Calu3 (cell line): ENCODE measurements at regions not wholly inside any gene's neighbourhood (a gene's known extent, or its start where the extent isn't known, plus 50 kb on each side); places are given as distances from the start of the nearest gene placed in this dataset.

Experiments
- BruUV-seq: library from RNA; stranded (reverse); fragments of 400-500 nt; replicated peaks from 2 replicates; lab custom pipeline; 2021; lab: Mats Ljungman, UMichigan
- CTCF ChIA-PET: fragments of 300-600 bp; sonication (Branson Sonifier 250); formaldehyde crosslinking; loops from one replicate; lab custom pipeline; 2022; ENCODE audit warnings: antibody characterized with exemption; lab: Charles Lee
- DNase-seq: peaks from one replicate; pipeline ENCODE4 v3.0.0; 2022
- H3K27ac Mint-ChIP-seq: one replicate; pipeline ENCODE4 v1.8.0; 2022; ENCODE audit warnings: mixed read lengths; ENCODE audit not compliant: unreplicated experiment
- H3K27me3 Mint-ChIP-seq: one replicate; pipeline ENCODE4 v1.8.0; 2022; ENCODE audit warnings: mixed read lengths; ENCODE audit not compliant: unreplicated experiment
- H3K36me3 Mint-ChIP-seq: one replicate; pipeline ENCODE4 v1.8.0; 2022; ENCODE audit warnings: mild to moderate bottlenecking, moderate library complexity, mixed read lengths; ENCODE audit not compliant: insufficient read depth, unreplicated experiment
- H3K4me1 Mint-ChIP-seq: one replicate; pipeline ENCODE4 v1.8.0; 2022; ENCODE audit warnings: mild to moderate bottlenecking, low read depth, mixed read lengths; ENCODE audit not compliant: unreplicated experiment
- H3K4me3 Mint-ChIP-seq: one replicate; pipeline ENCODE4 v1.8.0; 2022; ENCODE audit warnings: mild to moderate bottlenecking, low read depth, moderate library complexity, mixed read lengths; ENCODE audit not compliant: unreplicated experiment
- H3K9me3 Mint-ChIP-seq: one replicate; pipeline ENCODE4 v1.8.0; 2022; ENCODE audit warnings: low read depth, mixed read lengths; ENCODE audit not compliant: unreplicated experiment
- intact Hi-C: fragments of 100-400 bp; cut with micrococcal nuclease; formaldehyde crosslinking; loops from one replicate; pipeline ENCODE4 v1.10.0; 2022; ENCODE audit not compliant: unreplicated experiment
- TF ChIP-seq, protein P1 (sequence below): fragments of 200-600 bp; IDR thresholded peaks from one replicate; pipeline ENCODE4 v1.8.0; 2022; ENCODE audit warnings: antibody characterized with exemption; ENCODE audit not compliant: unreplicated experiment

DNA sequence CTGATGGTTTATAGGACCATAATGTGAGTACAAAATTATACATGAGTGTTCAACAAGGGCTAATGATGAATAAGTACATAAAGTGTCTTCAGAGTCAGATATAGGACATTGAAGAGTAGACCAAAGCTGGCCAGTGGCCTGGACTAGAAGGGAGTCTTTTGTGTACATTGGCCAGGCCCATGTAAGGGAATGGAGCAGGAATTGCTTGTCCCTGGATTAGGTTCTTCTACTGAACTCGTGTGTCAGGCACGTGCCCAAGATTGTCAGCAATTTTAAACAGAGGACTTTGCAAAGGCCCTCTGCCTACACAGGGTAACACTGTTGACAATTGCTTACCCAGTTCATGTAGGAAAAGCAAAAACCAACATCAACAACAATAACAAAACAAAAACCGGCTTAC lies 196.0 kb upstream of the SEL1L start:
- no peaks in the 10 kb centered on the region for H3K4me1 Mint-ChIP-seq
- no peak overlapping the region for H3K27ac Mint-ChIP-seq
- no peak for DNase-seq
- peaks cover 5% of the 10 kb centered on the region for H3K9me3 Mint-ChIP-seq
- H3K4me3 Mint-ChIP-seq: no peak overlapping the region
- intact Hi-C loops: no loop called here
- CTCF ChIA-PET: no interaction called here
- H3K36me3 Mint-ChIP-seq: no peaks in the 10 kb centered on the region
- no peaks in the 10 kb centered on the region for H3K27me3 Mint-ChIP-seq
- no TSS peak for BruUV-seq
- TF ChIP-seq, protein P1, sequence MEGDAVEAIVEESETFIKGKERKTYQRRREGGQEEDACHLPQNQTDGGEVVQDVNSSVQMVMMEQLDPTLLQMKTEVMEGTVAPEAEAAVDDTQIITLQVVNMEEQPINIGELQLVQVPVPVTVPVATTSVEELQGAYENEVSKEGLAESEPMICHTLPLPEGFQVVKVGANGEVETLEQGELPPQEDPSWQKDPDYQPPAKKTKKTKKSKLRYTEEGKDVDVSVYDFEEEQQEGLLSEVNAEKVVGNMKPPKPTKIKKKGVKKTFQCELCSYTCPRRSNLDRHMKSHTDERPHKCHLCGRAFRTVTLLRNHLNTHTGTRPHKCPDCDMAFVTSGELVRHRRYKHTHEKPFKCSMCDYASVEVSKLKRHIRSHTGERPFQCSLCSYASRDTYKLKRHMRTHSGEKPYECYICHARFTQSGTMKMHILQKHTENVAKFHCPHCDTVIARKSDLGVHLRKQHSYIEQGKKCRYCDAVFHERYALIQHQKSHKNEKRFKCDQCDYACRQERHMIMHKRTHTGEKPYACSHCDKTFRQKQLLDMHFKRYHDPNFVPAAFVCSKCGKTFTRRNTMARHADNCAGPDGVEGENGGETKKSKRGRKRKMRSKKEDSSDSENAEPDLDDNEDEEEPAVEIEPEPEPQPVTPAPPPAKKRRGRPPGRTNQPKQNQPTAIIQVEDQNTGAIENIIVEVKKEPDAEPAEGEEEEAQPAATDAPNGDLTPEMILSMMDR: no peak

DNA sequence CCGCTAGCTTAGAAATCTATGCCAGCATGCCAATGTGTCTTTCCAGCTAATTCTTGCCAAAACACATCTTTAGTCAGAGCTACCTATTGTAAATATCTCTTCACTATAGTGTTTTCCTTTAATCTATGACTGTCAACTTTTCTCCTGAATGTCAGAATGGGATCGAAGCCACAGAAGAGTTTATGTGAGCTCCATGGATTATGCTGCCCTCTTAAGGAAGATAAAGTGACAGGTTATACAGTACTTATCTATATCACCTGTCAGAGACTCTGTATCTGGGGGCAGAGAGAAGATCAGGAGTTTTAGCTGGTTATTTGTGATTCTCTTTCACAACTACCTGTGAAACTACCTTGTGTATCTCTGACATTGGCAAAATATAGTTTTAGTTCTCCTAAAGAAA lies 204.3 kb upstream of the SEL1L start:
- Mint-ChIP-seq H3K27ac (no peak overlapping the region), H3K27me3 (no peaks in the 10 kb centered on the region), H3K9me3 (peaks cover 12% of the 10 kb centered on the region), H3K36me3 (no peaks in the 10 kb centered on the region), H3K4me3 (no peak overlapping the region), H3K4me1 (no peaks in the 10 kb centered on the region)
- TF ChIP-seq, protein P1: no peak
- CTCF ChIA-PET: no interaction called here
- no peak for DNase-seq
- no TSS peak for BruUV-seq
- intact Hi-C loops: no loop called here

DNA sequence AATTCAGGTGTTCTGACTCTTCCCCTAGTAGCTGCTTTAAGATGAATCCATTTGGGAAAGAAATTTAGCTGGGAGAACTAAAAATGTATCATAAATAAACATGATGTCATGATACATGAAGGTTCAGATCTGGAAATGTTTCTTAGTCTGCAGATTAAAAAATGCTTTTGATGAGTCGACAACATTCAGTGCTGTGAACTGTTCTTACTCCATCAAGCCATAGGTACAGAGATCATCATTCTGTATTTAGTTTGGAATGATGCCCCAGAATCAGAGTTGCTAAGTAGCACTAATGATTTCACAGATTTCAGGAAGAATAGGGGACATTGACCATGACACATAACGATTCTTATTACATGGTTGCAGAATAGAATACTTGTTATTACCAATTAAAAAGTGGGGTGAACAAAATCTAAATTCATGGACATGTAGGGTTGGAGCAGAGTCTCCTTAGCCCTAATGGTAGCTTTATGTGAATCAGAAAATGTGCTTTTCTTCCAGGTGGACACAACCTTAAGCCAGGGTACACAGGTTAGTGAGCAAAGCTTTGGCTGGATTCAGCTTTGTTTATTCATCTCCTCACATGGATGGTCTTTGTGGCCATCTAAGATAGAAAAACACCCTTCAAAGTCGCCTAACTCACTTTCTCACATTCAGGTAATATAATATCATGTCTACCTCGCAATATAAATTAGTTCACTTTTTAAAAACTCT lies 205.4 kb upstream of the SEL1L start:
- Mint-ChIP-seq H3K4me3 (no peak overlapping the region), H3K27me3 (no peaks in the 10 kb centered on the region), H3K36me3 (no peaks in the 10 kb centered on the region), H3K27ac (no peak overlapping the region), H3K4me1 (no peaks in the 10 kb centered on the region), H3K9me3 (peaks cover 10% of the 10 kb centered on the region)
- intact Hi-C loops: no loop called here
- no peak for DNase-seq
- CTCF ChIA-PET: no interaction called here
- TF ChIP-seq, protein P1: no peak
- no TSS peak for BruUV-seq

DNA sequence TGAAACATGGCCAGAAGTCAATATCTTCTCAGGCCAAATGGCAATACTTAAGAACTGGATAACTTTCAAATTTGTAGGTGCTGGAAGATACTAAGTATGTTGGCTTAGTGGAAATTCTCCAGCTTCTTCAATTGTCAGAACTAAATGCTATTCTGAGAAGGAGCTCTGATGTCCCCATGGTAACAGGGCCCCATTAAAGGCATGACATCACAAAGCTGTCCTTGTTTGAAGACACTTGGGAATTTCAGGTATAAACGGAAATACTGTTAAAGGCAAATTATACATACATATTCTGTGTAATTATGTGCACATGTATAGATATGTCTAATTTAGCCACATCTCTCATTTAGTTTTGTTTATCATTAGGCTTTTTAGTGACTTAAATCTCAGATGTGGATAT lies 210.0 kb upstream of the SEL1L start:
- no TSS peak for BruUV-seq

More for the DNA sequence above, 210.0 kb upstream of the SEL1L start:
- CTCF ChIA-PET: no interaction called here
- DNase-seq: no peak
- Mint-ChIP-seq H3K9me3 (peaks cover 7% of the 10 kb centered on the region), H3K27me3 (no peaks in the 10 kb centered on the region), H3K36me3 (no peaks in the 10 kb centered on the region), H3K4me3 (no peak overlapping the region), H3K4me1 (no peaks in the 10 kb centered on the region), H3K27ac (no peak overlapping the region)
- intact Hi-C loops: no loop called here
- TF ChIP-seq, protein P1: no peak
